ENCODE measurements at regions not wholly inside any gene's neighbourhood (a gene's known extent, or its start where the extent isn't known, plus 50 kb on each side); places are given as distances from the start of the nearest gene placed in this dataset.

DNA sequence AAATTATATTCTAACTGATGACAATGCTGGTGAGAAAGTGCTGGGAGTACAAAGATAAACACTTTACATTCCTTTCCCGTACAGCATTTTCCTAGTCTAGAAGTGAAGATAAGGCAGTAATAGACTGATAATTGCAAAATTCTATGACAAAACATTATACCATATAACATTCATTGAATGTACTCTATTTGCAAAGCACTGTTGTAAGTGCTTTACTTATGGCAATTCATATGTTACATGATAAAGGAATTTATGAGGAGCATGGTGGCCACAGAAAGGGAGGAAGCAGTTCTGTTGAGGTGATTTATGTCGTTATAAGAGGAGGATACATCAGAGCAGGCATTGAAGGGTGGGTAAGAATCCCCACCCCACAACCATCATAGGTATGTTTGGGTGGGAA is 434.8 kb downstream of the RAB38 start:
- peaks cover 11% of the 10 kb centered on the region for H3K27me3 Mint-ChIP-seq (ENCODE audit: low read depth)
- DNase-seq (ENCODE audit: low spot score in 2 of 2, unreplicated experiment in 2 of 2), result no peak
- no peak overlapping the region for H3K4me3 Mint-ChIP-seq
- no peaks in the 10 kb centered on the region for H3K9me3 Mint-ChIP-seq
- no peak overlapping the region for H3K27ac Mint-ChIP-seq
- peaks cover 17% of the 10 kb centered on the region for H3K4me1 Mint-ChIP-seq
- no peaks in the 10 kb centered on the region for H3K36me3 Mint-ChIP-seq
- TF ChIP-seq, protein P1, sequence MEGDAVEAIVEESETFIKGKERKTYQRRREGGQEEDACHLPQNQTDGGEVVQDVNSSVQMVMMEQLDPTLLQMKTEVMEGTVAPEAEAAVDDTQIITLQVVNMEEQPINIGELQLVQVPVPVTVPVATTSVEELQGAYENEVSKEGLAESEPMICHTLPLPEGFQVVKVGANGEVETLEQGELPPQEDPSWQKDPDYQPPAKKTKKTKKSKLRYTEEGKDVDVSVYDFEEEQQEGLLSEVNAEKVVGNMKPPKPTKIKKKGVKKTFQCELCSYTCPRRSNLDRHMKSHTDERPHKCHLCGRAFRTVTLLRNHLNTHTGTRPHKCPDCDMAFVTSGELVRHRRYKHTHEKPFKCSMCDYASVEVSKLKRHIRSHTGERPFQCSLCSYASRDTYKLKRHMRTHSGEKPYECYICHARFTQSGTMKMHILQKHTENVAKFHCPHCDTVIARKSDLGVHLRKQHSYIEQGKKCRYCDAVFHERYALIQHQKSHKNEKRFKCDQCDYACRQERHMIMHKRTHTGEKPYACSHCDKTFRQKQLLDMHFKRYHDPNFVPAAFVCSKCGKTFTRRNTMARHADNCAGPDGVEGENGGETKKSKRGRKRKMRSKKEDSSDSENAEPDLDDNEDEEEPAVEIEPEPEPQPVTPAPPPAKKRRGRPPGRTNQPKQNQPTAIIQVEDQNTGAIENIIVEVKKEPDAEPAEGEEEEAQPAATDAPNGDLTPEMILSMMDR (IDR thresholded peaks at IDR 0.05; ENCODE audit: unreplicated experiment), result no peak

DNA sequence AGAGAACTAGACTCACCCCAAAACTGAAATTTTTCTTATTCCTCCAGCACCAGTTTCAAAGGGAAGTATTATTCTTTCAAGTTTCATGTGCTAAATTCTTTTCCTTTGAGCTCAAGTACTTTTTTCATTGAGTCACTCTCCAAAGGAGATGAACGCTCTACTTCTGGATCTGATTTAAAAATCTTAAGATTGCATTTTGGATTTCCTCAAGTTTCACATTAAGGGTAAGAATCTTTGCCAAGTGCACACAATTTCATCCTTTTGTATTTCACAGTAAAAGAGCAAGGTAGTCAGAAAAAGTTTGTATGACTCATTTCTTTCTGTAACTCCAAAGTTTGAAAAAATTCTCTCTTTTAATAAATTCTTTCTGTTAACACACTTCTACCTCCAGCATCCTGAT is 435.5 kb downstream of the RAB38 start:
- no peak overlapping the region for H3K4me3 Mint-ChIP-seq
- no peak overlapping the region for H3K27ac Mint-ChIP-seq
- H3K36me3 Mint-ChIP-seq, result no peaks in the 10 kb centered on the region
- no peak for DNase-seq (ENCODE audit: low spot score in 2 of 2, unreplicated experiment in 2 of 2)
- TF ChIP-seq, protein P1 (IDR thresholded peaks at IDR 0.05; ENCODE audit: unreplicated experiment), result no peak
- H3K9me3 Mint-ChIP-seq, result no peaks in the 10 kb centered on the region
- peaks cover 17% of the 10 kb centered on the region for H3K4me1 Mint-ChIP-seq
- H3K27me3 Mint-ChIP-seq (ENCODE audit: low read depth), result peaks cover 11% of the 10 kb centered on the region

DNA sequence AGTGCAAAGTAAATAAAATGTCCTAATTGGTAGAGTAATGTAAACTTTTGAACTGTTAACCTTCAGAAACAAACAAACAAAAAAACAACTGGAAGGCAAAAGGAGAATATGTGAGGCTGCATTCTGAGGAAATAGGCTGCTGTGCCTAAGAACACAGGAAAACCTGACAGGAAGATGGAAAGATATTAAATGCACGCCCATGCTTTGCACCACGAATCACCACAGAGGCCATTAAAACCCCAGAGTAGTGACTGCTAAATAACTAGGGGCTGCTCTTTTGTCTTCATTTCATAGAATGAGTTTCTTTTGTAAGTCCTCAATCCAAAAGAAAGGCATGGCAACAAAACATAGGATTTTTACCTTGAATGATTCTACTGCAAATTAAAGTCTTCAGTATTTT is 436.0 kb downstream of the RAB38 start:
- H3K27ac Mint-ChIP-seq, result peak overlapping the region; percentile 10
- H3K9me3 Mint-ChIP-seq, result no peaks in the 10 kb centered on the region
- no peaks in the 10 kb centered on the region for H3K36me3 Mint-ChIP-seq
- DNase-seq (ENCODE audit: low spot score in 2 of 2, unreplicated experiment in 2 of 2), result no peak
- H3K4me3 Mint-ChIP-seq, result no peak overlapping the region
- peaks cover 16% of the 10 kb centered on the region for H3K27me3 Mint-ChIP-seq (ENCODE audit: low read depth)
- peaks cover 17% of the 10 kb centered on the region for H3K4me1 Mint-ChIP-seq
- TF ChIP-seq, protein P1 (IDR thresholded peaks at IDR 0.05; ENCODE audit: unreplicated experiment), result no peak

DNA sequence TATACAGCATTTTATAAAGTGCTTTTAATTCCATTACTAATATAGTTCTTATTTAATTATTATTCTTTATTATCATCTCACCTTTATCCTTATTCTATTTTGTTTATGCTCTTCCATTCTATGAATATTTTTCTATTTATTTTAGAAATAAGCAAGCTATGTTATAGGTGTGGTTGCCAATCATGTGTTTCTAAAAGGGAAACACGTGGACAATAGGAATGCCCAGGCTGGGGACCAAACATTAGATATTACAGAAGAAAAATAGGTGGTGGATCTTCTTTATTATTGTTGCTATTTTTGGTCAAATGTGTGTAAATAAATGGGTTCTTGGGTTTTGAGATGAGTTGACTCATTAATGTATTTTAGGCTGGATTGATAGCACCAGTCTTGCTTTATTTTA is 438.3 kb downstream of the RAB38 start:
- TF ChIP-seq, protein P1 (IDR thresholded peaks at IDR 0.05; ENCODE audit: unreplicated experiment), result no peak
- peaks cover 14% of the 10 kb centered on the region for H3K27me3 Mint-ChIP-seq (ENCODE audit: low read depth)
- H3K4me3 Mint-ChIP-seq, result no peak overlapping the region
- DNase-seq (ENCODE audit: low spot score in 2 of 2, unreplicated experiment in 2 of 2), result no peak
- peaks cover 9% of the 10 kb centered on the region for H3K9me3 Mint-ChIP-seq
- no peaks in the 10 kb centered on the region for H3K36me3 Mint-ChIP-seq
- H3K4me1 Mint-ChIP-seq, result peaks cover 17% of the 10 kb centered on the region
- H3K27ac Mint-ChIP-seq, result no peak overlapping the region

DNA sequence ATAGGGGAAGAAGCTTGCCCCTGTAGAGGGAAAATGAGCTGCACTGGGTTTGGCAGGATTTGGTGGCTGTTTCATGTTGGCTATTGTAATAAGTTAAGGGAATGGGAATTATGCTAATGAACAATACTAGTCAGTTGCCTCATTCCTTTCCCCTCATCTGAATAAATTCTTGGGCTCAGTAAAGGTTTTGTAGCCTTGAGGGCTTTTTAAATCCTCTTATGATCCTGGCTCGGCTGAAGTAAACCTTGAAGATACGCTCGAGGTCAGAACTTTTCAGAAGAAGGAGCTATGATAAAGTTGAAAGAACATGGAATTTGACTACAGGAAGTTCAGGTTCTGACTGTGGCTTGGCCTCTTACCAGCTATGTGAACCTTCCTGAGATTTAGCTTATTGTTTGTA is 448.7 kb downstream of the RAB38 start:
- no peak for DNase-seq (ENCODE audit: low spot score in 2 of 2, unreplicated experiment in 2 of 2)

More for the DNA sequence above, 448.7 kb downstream of the RAB38 start:
- Mint-ChIP-seq H3K27ac (no peak overlapping the region), H3K4me1 (peaks cover 7% of the 10 kb centered on the region), H3K9me3 (peaks cover 7% of the 10 kb centered on the region), H3K36me3 (no peaks in the 10 kb centered on the region), H3K27me3 (ENCODE audit: low read depth) (no peaks in the 10 kb centered on the region), H3K4me3 (no peak overlapping the region)
- TF ChIP-seq, protein P1 (IDR thresholded peaks at IDR 0.05; ENCODE audit: unreplicated experiment), result no peak

All from mesothelial cell of epicardium (in vitro differentiated cells).